Stimulated activated CD8-positive, alpha-beta memory T cell treated with anti-CD3 and anti-CD28 coated beads, Interleukin-2, amount 100 ng/mL, for 48 hours (primary cell): ENCODE measurements at regions not wholly inside any gene's neighbourhood (a gene's known extent, or its start where the extent isn't known, plus 50 kb on each side); places are given as distances from the start of the nearest gene placed in this dataset.

ENCODE experiments used
- DNase-seq, 2 donors: peaks; one replicate each; pipeline ENCODE4 v3.0.0-alpha.2; 2020; ENCODE audit warnings: low read depth in 2 of 2

- no peak for DNase-seq
These were observed 216.1 kb upstream of the ZMIZ1 start for GRCh38 chr10:78852466-78853240.

GRCh38 chr10:78853864-78854263, 214.9 kb upstream of the ZMIZ1 start:
- no peak for DNase-seq

- DNase-seq = no peak
These were observed 212.3 kb upstream of the ZMIZ1 start for GRCh38 chr10:78856421-78856820.

GRCh38 chr10:78857193-78857592, 211.6 kb upstream of the ZMIZ1 start:
- DNase-seq = no peak

- DNase-seq = no peak
These were observed 209.5 kb upstream of the ZMIZ1 start for GRCh38 chr10:78859266-78859665.

GRCh38 chr10:78859769-78860168, 209.0 kb upstream of the ZMIZ1 start:
- no peak for DNase-seq

- DNase-seq = no peak
These were observed 208.4 kb upstream of the ZMIZ1 start for GRCh38 chr10:78860260-78860914.

- no peak for DNase-seq
These were observed 207.0 kb upstream of the ZMIZ1 start for GRCh38 chr10:78861529-78862327.

GRCh38 chr10:78862328-78862640, 206.5 kb upstream of the ZMIZ1 start:
- no peak for DNase-seq

GRCh38 chr10:78863140-78863905, 205.4 kb upstream of the ZMIZ1 start:
- no peak for DNase-seq

- no peak for DNase-seq
These were observed 204.9 kb upstream of the ZMIZ1 start for GRCh38 chr10:78863906-78864239.

GRCh38 chr10:78864761-78865537, 203.8 kb upstream of the ZMIZ1 start:
- DNase-seq = no peak

- no peak for DNase-seq
These were observed 203.3 kb upstream of the ZMIZ1 start for GRCh38 chr10:78865538-78865875.

GRCh38 chr10:78865931-78866717, 202.6 kb upstream of the ZMIZ1 start:
- DNase-seq = no peak

GRCh38 chr10:78866731-78867554, 201.8 kb upstream of the ZMIZ1 start:
- no peak for DNase-seq

- no peak for DNase-seq
These were observed 201.2 kb upstream of the ZMIZ1 start for GRCh38 chr10:78867555-78867939.

GRCh38 chr10:78868048-78868447, 200.7 kb upstream of the ZMIZ1 start:
- no peak for DNase-seq

- no peak for DNase-seq
These were observed 200.3 kb upstream of the ZMIZ1 start for GRCh38 chr10:78868456-78868855.

GRCh38 chr10:78868861-78869260, 199.9 kb upstream of the ZMIZ1 start:
- no peak for DNase-seq
